BLaER1 treated with 17β-estradiol and CSF1 and Interleukin-3, amounts not matched to agents 10 nM and 100 nM (cell line): ENCODE measurements at regions not wholly inside any gene's neighbourhood (a gene's known extent, or its start where the extent isn't known, plus 50 kb on each side); places are given as distances from the start of the nearest gene placed in this dataset.

Source experiments
- H3K27ac ChIP-seq, 11 experiments: shearing (Covaris generic); formaldehyde crosslinking; 2 replicates each; pipeline ENCODE4 v1.8.1; 2022
- H3K27me3 ChIP-seq, 11 experiments: shearing (Covaris generic); formaldehyde crosslinking; 2 replicates each; pipeline ENCODE4 v1.8.1; 2022
- H3K36me3 ChIP-seq, 11 experiments: shearing (Covaris generic); formaldehyde crosslinking; 2 replicates each; pipeline ENCODE4 v1.8.1; 2022
- H3K4me1 ChIP-seq, 10 experiments: shearing (Covaris generic); formaldehyde crosslinking; 2 replicates each; pipeline ENCODE4 v1.8.1; 2022
- H3K4me2 ChIP-seq, 11 experiments: shearing (Covaris generic); formaldehyde crosslinking; 2 replicates each; pipeline ENCODE4 v1.8.1; 2022
- H3K4me3 ChIP-seq, 10 experiments: shearing (Covaris generic); formaldehyde crosslinking; 2 replicates each; pipeline ENCODE4 v1.8.1; 2022
- H3K9ac ChIP-seq, 11 experiments: shearing (Covaris generic); formaldehyde crosslinking; 2 replicates each; pipeline ENCODE4 v1.8.1; 2022
- H3K9me3 ChIP-seq, 11 experiments: shearing (Covaris generic); formaldehyde crosslinking; replicated peaks in 1 of 11; 2 replicates each; pipeline ENCODE4 v1.8.1; 2022
- H4K20me1 ChIP-seq, 11 experiments: shearing (Covaris generic); formaldehyde crosslinking; 2 replicates each; pipeline ENCODE4 v1.8.1; 2022
- Cebpa-rat ChIP-seq, 11 experiments: shearing (Covaris generic); IDR thresholded peaks; 2 replicates each; pipeline ENCODE4 v1.8.1; 2022

DNA sequence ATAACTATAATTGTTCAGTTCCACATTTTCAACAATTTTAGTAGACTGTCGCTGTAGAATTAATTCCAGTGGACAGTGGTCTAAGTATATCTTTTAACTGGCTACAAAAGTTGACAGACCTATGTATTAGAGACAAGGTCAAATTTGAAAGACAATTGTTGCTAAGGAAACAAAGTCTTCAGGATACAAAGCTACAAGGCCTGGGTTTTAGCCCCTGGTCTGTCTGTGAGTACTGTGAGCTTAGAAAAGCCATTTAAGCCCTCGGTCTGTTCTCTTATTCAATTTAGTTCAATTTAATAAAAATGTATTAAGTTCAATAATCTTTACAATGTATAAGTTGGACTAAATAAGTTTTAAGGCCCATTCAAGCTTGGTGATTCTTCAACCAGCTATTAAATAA lies 352.5 kb downstream of the HDGFL1 start:
- H3K4me1 ChIP-seq = peaks cover 3 to 14% (median 5%) of the 10 kb centered on the region in 10 experiments; a peak in 13 of 20 replicates
- TF ChIP-seq Cebpa-rat (IDR thresholded peaks at IDR 0.05) = no peak
- H3K27me3 ChIP-seq = no peaks in the 10 kb centered on the region
- no peaks in the 10 kb centered on the region for H3K36me3 ChIP-seq
- H3K9ac ChIP-seq = no peak overlapping the region
- no peaks in the 10 kb centered on the region for H4K20me1 ChIP-seq
- no peaks in the 10 kb centered on the region for H3K9me3 ChIP-seq
- H3K27ac ChIP-seq = no peak overlapping the region
- no peak overlapping the region for H3K4me2 ChIP-seq
- H3K4me3 ChIP-seq = no peak overlapping the region

DNA sequence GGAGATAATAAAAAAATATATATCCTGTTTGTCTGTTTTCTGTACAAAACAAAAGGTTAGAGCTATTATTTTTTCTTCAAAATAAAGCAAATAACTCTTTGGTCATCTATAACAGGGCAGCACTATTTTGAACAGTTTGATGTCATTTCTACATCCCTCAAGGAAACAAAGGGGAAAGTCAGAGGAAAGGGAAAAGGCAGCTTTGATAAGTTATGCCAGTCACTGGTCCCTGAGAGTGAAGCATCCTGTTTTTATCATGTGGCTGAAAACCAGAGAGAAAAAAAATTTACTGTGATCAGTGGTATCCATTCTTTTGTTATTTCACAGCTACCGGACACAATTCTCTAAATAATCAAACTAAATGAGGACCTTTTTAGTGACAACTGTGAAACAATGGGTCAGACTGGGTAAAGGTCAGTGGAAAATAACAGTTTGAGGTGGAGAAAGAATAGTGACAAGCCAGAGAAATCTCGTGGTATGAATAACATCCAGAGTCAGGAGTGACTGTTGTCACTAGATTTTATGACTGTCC lies 356.0 kb downstream of the HDGFL1 start:
- no peak for TF ChIP-seq Cebpa-rat (IDR thresholded peaks at IDR 0.05)
- no peak overlapping the region for H3K27ac ChIP-seq

DNA sequence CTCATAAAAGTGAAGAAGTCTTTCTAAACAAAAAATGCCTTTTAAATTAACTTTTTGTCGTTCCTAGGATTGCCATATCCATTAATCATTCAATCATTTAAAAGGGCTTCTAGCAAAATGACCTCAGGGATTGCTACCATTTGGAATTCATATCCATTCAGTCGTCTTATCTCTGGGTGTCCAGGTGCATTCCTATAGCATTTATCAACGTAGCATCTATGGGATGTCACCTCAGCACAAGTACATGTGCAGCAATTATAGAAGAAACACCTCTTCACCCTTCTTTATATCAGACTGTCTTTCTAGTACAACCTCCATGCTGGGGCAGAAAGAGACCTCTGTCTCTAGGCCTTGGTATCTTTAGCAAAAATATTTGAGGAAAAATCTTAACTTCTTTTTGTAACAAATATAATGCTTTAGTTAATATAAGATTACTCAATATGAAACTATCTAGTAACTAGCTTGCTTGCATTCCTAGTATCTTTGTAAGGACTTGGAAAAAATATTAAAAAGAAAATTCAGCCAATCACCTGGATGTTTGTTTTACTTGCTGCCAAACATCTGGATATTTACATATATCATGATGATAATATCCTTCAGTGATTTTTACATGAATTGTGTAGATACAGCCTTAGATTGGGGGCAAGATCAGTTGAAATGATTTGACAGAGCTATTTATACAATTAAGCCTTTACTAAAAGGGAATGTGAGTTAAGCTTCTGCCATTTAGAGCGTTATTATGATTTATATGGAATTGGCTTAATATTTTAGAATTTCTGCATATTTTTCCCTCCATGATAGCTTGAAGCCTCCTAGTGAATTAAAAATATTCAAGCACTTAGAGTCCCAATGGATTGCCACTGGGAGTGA lies 356.8 kb downstream of the HDGFL1 start:
- peaks cover 0 to 18% (median 7%) of the 10 kb centered on the region in 10 experiments; a peak in 12 of 20 replicates for H3K4me1 ChIP-seq
- H3K27ac ChIP-seq = no peak overlapping the region
- H3K27me3 ChIP-seq = no peaks in the 10 kb centered on the region
- TF ChIP-seq Cebpa-rat (IDR thresholded peaks at IDR 0.05) = no peak
- no peaks in the 10 kb centered on the region for H3K9me3 ChIP-seq
- no peaks in the 10 kb centered on the region for H4K20me1 ChIP-seq
- no peak overlapping the region for H3K9ac ChIP-seq
- no peaks in the 10 kb centered on the region for H3K36me3 ChIP-seq
- H3K4me3 ChIP-seq = no peak overlapping the region
- peak overlapping the region in 7 of 11 experiments; percentile 11 to 48 (median 34); a peak in 12 of 22 replicates for H3K4me2 ChIP-seq

More for the DNA sequence above, 356.0 kb downstream of the HDGFL1 start:
- Histone ChIP-seq H3K4me3 (no peak overlapping the region), H3K4me1 (peaks cover 0 to 18% (median 7%) of the 10 kb centered on the region in 10 experiments; a peak in 12 of 20 replicates), H3K9me3 (no peaks in the 10 kb centered on the region), H3K9ac (no peak overlapping the region), H3K4me2 (no peak overlapping the region), H3K27me3 (no peaks in the 10 kb centered on the region), H3K36me3 (no peaks in the 10 kb centered on the region), H4K20me1 (no peaks in the 10 kb centered on the region)

DNA sequence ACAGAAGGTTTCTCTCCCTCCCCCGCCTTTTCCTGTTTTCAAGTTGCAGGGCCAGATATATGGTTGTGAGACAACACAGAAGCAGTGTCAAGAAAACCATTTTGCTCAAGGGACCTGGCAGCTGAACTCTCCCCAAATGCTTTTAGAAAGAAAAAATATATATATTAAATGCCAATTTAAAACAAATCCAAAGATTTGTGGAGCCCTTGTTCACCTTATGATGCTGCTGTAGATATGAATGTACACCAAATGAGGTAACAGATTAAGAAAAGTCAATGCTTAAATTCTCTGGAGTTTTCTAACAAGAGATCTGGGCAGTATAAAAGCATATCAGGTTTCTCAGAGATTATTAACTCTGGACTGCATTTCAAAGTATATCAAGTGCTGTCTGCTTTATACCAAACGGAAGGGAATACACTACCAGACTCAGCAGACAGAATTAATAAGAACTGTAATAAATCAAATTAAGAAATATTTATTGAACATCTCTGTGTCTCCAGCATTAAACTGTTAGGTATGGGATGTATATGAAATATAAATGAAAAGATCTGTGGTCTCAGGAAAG lies 357.5 kb downstream of the HDGFL1 start:
- no peaks in the 10 kb centered on the region for H3K9me3 ChIP-seq
- peak overlapping the region in 7 of 11 experiments; percentile 11 to 48 (median 34); a peak in 13 of 22 replicates for H3K4me2 ChIP-seq

DNA sequence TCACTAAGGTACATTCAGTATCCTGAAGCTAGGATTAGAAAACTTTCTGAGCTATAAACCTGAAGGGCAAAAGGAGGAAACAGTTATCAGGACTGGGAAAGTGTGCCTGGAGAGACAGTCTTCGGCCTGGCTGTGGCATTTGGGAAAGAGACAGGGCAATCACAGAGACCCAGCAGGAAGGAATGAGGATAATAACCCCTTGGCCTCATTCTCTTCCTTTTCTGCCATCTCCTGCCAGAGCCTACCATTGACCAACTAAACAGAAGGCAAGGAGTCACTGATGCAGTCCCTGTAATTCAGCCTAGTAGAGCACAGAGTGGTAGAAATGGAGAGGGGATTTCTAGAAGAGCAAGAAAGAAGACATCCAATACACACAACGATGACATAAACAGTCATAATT lies 359.4 kb downstream of the HDGFL1 start:
- Histone ChIP-seq H3K9me3 (no peaks in the 10 kb centered on the region), H3K27me3 (no peaks in the 10 kb centered on the region), H3K4me3 (no peak overlapping the region), H3K27ac (no peak overlapping the region), H4K20me1 (no peaks in the 10 kb centered on the region), H3K4me2 (0 out of 22 replicates have a peak overlapping the region, but pooled peaks of 1 of the 11 experiments have one; percentile 3), H3K36me3 (no peaks in the 10 kb centered on the region), H3K4me1 (peaks cover 0 to 18% (median 7%) of the 10 kb centered on the region in 10 experiments; a peak in 12 of 20 replicates), H3K9ac (no peak overlapping the region)
- TF ChIP-seq Cebpa-rat (IDR thresholded peaks at IDR 0.05) = no peak

More for the DNA sequence above, 357.5 kb downstream of the HDGFL1 start:
- Histone ChIP-seq H3K4me3 (no peak overlapping the region), H3K36me3 (no peaks in the 10 kb centered on the region), H3K27ac (no peak overlapping the region), H3K9ac (no peak overlapping the region), H3K4me1 (peaks cover 0 to 18% (median 7%) of the 10 kb centered on the region in 10 experiments; a peak in 12 of 20 replicates), H3K27me3 (no peaks in the 10 kb centered on the region), H4K20me1 (no peaks in the 10 kb centered on the region)
- TF ChIP-seq Cebpa-rat (IDR thresholded peaks at IDR 0.05) = no peak

DNA sequence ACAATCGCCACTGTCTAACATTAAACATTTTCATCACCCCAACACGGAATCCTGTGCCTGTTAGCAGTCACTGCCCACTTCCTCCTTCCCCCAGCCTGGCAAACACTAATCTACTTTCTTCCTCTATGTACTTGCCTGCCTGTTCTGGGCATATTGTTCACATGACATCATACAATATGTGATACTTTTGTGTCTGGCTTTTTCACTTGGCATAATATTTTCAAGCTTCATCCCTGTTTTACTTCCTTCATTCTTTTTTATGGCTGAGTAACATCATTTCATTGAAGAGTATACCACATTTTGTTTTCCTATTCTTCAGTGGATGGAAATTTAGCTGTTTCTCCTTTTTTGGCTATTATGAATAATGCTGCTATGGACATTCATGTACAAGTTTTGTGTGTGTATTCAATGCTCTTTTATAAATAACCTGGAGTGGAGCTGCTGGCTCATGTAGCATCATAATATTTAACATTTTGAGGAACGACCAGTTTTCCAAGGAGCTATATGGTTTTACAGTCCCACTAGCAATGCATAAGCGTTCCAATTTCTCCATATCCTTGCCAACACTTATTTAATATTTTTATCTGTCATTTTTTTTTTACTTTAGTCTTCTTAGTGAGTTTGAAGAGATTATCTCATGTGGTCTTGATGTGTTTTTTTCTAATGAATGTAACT lies 360.1 kb downstream of the HDGFL1 start:
- H3K4me2 ChIP-seq = 0 out of 22 replicates have a peak overlapping the region, but pooled peaks of 1 of the 11 experiments have one; percentile 3
- no peak overlapping the region for H3K4me3 ChIP-seq
- peaks cover 0 to 18% (median 7%) of the 10 kb centered on the region in 10 experiments; a peak in 12 of 20 replicates for H3K4me1 ChIP-seq
- no peaks in the 10 kb centered on the region for H3K36me3 ChIP-seq
- H3K9me3 ChIP-seq = no peaks in the 10 kb centered on the region
- no peaks in the 10 kb centered on the region for H3K27me3 ChIP-seq
- H3K27ac ChIP-seq = no peak overlapping the region
- no peak overlapping the region for H3K9ac ChIP-seq
- no peaks in the 10 kb centered on the region for H4K20me1 ChIP-seq
- no peak for TF ChIP-seq Cebpa-rat (IDR thresholded peaks at IDR 0.05)

DNA sequence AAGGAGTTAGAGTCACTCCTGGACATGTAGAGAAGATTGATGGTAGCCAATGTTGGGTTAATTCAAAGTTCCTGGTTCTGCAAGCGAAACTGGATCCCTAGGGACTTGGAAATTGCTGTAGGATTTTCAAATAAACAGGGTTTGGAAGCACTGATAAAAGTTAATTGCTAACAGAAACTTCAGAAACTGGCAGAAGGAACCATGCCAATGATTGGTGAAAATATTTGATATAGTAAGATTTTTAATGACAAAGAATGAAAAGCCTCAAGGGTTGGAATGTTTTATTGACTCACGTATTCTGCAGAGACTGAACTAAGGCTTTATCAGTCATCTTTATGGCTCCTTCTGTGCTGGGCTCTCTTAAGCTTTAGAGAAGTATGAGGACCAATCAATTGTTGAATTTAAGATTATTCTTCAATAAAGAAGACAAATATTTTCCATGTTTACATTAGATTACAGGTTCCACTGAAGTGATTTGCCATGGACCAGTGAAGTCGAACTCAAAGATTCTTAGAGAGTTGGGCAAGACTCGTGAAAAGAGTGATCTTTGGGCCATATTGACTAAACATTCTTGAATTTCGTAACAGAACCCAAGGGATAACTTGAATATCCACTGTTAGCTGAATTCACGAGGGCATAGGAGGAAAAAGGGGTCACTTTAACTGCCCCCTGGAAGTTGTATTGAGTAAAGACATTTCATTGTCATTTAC lies 371.4 kb downstream of the HDGFL1 start:
- H3K36me3 ChIP-seq = no peaks in the 10 kb centered on the region
- no peaks in the 10 kb centered on the region for H3K4me1 ChIP-seq
- no peak overlapping the region for H3K4me2 ChIP-seq
- H4K20me1 ChIP-seq = no peaks in the 10 kb centered on the region
- no peak overlapping the region for H3K27ac ChIP-seq
- H3K9me3 ChIP-seq = 0 out of 22 replicates have a peak, but pooled peaks cover 0 to 6% (median 0%) of the 10 kb centered on the region in 11 experiments
- H3K9ac ChIP-seq = no peak overlapping the region
- H3K27me3 ChIP-seq = no peaks in the 10 kb centered on the region
- no peak for TF ChIP-seq Cebpa-rat (IDR thresholded peaks at IDR 0.05)
- H3K4me3 ChIP-seq = no peak overlapping the region

DNA sequence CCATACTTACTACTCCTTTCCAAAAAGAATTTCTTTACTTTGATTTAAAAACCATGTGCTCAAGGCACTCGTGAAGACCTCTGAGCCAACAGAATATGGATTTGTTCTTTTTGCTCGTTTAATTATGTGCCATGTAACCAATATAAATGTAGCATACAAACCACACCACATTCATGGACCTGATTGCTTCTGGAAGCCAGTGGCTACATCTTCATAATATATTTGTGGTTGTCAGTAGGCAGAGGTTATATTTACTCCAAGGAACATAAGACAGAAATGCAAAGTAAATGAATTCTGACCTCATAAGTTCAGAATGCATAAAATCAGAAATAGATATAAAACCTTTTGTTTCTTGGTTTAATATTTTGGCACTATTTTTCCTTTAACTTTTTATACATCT lies 373.0 kb downstream of the HDGFL1 start:
- no peak overlapping the region for H3K27ac ChIP-seq
- no peak overlapping the region for H3K9ac ChIP-seq
- no peaks in the 10 kb centered on the region for H3K4me1 ChIP-seq
- no peaks in the 10 kb centered on the region for H3K36me3 ChIP-seq
- 0 out of 22 replicates have a peak, but pooled peaks cover 0 to 6% (median 0%) of the 10 kb centered on the region in 11 experiments for H3K9me3 ChIP-seq
- H3K27me3 ChIP-seq = no peaks in the 10 kb centered on the region
- no peak overlapping the region for H3K4me3 ChIP-seq
- no peak for TF ChIP-seq Cebpa-rat (IDR thresholded peaks at IDR 0.05)
- H3K4me2 ChIP-seq = no peak overlapping the region
- no peaks in the 10 kb centered on the region for H4K20me1 ChIP-seq
